HUES48 (cell line): ENCODE measurements at regions not wholly inside any gene's neighbourhood (a gene's known extent, or its start where the extent isn't known, plus 50 kb on each side); places are given as distances from the start of the nearest gene placed in this dataset.
"Not testable (repeated sequence)": the region's sequence is repeated elsewhere in the genome, so short reads cannot be mapped to it uniquely, and the experiment has no call there.

Source experiments
- H3K27ac ChIP-seq: one replicate; pipeline ENCODE4 v1.7.0; 2013; ENCODE audit warnings: low read depth, low read length, inconsistent platforms
- H3K27me3 ChIP-seq: 2 replicates; pipeline ENCODE4 v1.6.1; 2013; ENCODE audit warnings: mild to moderate bottlenecking, low read length; ENCODE audit not compliant: control insufficient read depth, insufficient read depth
- H3K36me3 ChIP-seq: 2 replicates; pipeline ENCODE4 v1.6.1; 2013; ENCODE audit warnings: low read length; ENCODE audit not compliant: control insufficient read depth, insufficient read depth
- H3K4me1 ChIP-seq: 2 replicates; pipeline ENCODE4 v1.6.1; 2013; ENCODE audit warnings: mild to moderate bottlenecking, low read length; ENCODE audit not compliant: control insufficient read depth, insufficient read depth
- H3K4me3 ChIP-seq: 2 replicates; pipeline ENCODE4 v1.5.1; 2013; ENCODE audit warnings: mild to moderate bottlenecking, low read depth, low read length
- H3K9ac ChIP-seq: 2 replicates; pipeline ENCODE4 v1.6.1; 2013; ENCODE audit warnings: mild to moderate bottlenecking, low read depth, low read length, moderate library complexity
- H3K9me3 ChIP-seq: 2 replicates; pipeline ENCODE4 v1.6.1; 2013; ENCODE audit warnings: low read length; ENCODE audit not compliant: control insufficient read depth, insufficient read depth

- Histone ChIP-seq H3K4me3 (no peak overlapping the region), H3K27ac (peak overlapping the region; percentile 61), H3K9me3 (no peaks in the 10 kb centered on the region), H3K27me3 (0 out of 2 replicates have a peak, but pooled peaks cover 10% of the 10 kb centered on the region), H3K4me1 (peaks cover 43% of the 10 kb centered on the region), H3K36me3 (no peaks in the 10 kb centered on the region), H3K9ac (no peak overlapping the region)
Observed at GRCh38 chr10:35874311-35875015, 232.4 kb upstream of the FZD8 start.

- no peaks in the 10 kb centered on the region for H3K36me3 ChIP-seq
- H3K9me3 ChIP-seq, result no peaks in the 10 kb centered on the region
- H3K9ac ChIP-seq, result no peak overlapping the region
- no peak overlapping the region for H3K27ac ChIP-seq
- no peak overlapping the region for H3K4me3 ChIP-seq
- H3K27me3 ChIP-seq, result 0 out of 2 replicates have a peak, but pooled peaks cover 10% of the 10 kb centered on the region
- H3K4me1 ChIP-seq, result peaks cover 43% of the 10 kb centered on the region
Observed at GRCh38 chr10:35872671-35873070, 230.6 kb upstream of the FZD8 start.

- Histone ChIP-seq H3K4me3 (no peak overlapping the region), H3K9me3 (no peaks in the 10 kb centered on the region), H3K9ac (no peak overlapping the region), H3K4me1 (peaks cover 38% of the 10 kb centered on the region), H3K36me3 (no peaks in the 10 kb centered on the region), H3K27ac (no peak overlapping the region), H3K27me3 (0 out of 2 replicates have a peak, but pooled peaks cover 10% of the 10 kb centered on the region)
Observed at GRCh38 chr10:35870665-35871310, 228.7 kb upstream of the FZD8 start.

GRCh38 chr10:35858676-35859283 lies 216.7 kb upstream of the FZD8 start:
- H3K36me3 ChIP-seq, H3K4me1 ChIP-seq, H3K9ac ChIP-seq, H3K9me3 ChIP-seq, H3K27me3 ChIP-seq, H3K27ac ChIP-seq: not testable (repeated sequence)
- H3K4me3 ChIP-seq, result peak overlapping the region; percentile 56

- Histone ChIP-seq H3K27ac (no peak overlapping the region), H3K4me3 (no peak overlapping the region), H3K27me3 (no peaks in the 10 kb centered on the region), H3K9ac (no peak overlapping the region), H3K9me3 (no peaks in the 10 kb centered on the region), H3K4me1 (no peaks in the 10 kb centered on the region), H3K36me3 (no peaks in the 10 kb centered on the region)
Observed at GRCh38 chr10:35857860-35858259, 215.8 kb upstream of the FZD8 start.

GRCh38 chr10:35855155-35855947 lies 213.3 kb upstream of the FZD8 start:
- no peak overlapping the region for H3K27ac ChIP-seq
- no peaks in the 10 kb centered on the region for H3K4me1 ChIP-seq
- no peak overlapping the region for H3K4me3 ChIP-seq
- H3K36me3 ChIP-seq, result no peaks in the 10 kb centered on the region
- no peaks in the 10 kb centered on the region for H3K9me3 ChIP-seq
- H3K9ac ChIP-seq, result no peak overlapping the region
- H3K27me3 ChIP-seq, result no peaks in the 10 kb centered on the region

GRCh38 chr10:35854661-35855060 lies 212.6 kb upstream of the FZD8 start:
- H3K9ac ChIP-seq, result no peak overlapping the region
- H3K36me3 ChIP-seq, result no peaks in the 10 kb centered on the region
- no peak overlapping the region for H3K27ac ChIP-seq
- no peaks in the 10 kb centered on the region for H3K27me3 ChIP-seq
- no peak overlapping the region for H3K4me3 ChIP-seq
- H3K4me1 ChIP-seq, result peaks cover under 1% of the 10 kb centered on the region; the same call in 1 of the 2 replicates
- H3K9me3 ChIP-seq, result no peaks in the 10 kb centered on the region

GRCh38 chr10:35852721-35853120 lies 210.6 kb upstream of the FZD8 start:
- Histone ChIP-seq H3K4me3 (no peak overlapping the region), H3K9ac (no peak overlapping the region), H3K36me3 (no peaks in the 10 kb centered on the region), H3K9me3 (no peaks in the 10 kb centered on the region), H3K4me1 (peaks cover 20% of the 10 kb centered on the region), H3K27ac (no peak overlapping the region), H3K27me3 (no peaks in the 10 kb centered on the region)

GRCh38 chr10:35848412-35848811 lies 206.3 kb upstream of the FZD8 start:
- Histone ChIP-seq H3K36me3 (no peaks in the 10 kb centered on the region), H3K4me3 (peak overlapping the region; percentile 21; the same call in 1 of the 2 replicates), H3K27ac (no peak overlapping the region)

GRCh38 chr10:35844686-35845085 lies 202.6 kb upstream of the FZD8 start:
- no peak overlapping the region for H3K27ac ChIP-seq
- no peak overlapping the region for H3K4me3 ChIP-seq
- no peak overlapping the region for H3K9ac ChIP-seq
- no peaks in the 10 kb centered on the region for H3K36me3 ChIP-seq
- H3K27me3 ChIP-seq, result no peaks in the 10 kb centered on the region
- 0 out of 2 replicates have a peak, but pooled peaks cover 10% of the 10 kb centered on the region for H3K9me3 ChIP-seq
- peaks cover 33% of the 10 kb centered on the region for H3K4me1 ChIP-seq

More at GRCh38 chr10:35848412-35848811, 206.3 kb upstream of the FZD8 start:
- Histone ChIP-seq H3K4me1 (peaks cover 33% of the 10 kb centered on the region), H3K9ac (no peak overlapping the region), H3K9me3 (no peaks in the 10 kb centered on the region), H3K27me3 (no peaks in the 10 kb centered on the region)
